ENCODE measurements at regions not wholly inside any gene's neighbourhood (a gene's known extent, or its start where the extent isn't known, plus 50 kb on each side); places are given as distances from the start of the nearest gene placed in this dataset.
"Not testable (repeated sequence)": the region's sequence is repeated elsewhere in the genome, so short reads cannot be mapped to it uniquely, and the experiment has no call there.

DNA sequence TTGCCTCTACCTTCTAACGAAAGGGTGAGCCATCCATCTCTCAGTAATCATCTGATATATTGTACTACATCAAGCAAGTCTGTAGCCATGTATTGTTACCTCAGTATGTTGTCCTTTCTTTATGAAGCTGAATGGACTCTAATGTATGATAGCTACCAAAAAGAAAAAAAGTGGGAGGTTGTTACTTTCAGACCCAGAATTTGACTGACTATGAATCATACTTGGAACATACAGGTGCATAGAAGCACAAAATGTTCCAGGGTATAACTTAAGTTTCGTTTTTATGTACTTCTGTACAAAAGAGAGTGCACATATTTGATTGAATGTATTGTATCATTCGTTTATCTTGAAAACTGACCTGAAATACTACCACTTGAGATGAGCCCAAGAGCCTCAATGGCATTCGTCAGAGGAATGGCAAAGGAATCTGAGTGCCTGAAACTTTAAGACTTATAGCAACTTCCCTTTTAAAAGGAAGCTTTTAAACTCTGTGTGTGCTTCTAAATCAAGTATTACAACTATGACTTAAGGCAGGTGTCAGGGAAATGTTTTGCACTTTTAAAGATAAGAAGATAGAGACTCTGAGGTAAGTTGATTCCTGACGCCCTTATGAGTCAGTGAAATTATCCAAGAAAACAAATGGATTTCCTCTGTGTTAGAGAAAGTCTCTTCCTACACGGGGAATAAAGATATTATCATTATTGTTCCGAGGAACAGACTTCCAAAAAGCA, 951.5 kb downstream of the GALC start:
- DNase-seq, result no peak

- DNase-seq, result no peak
These were observed 958.3 kb downstream of the GALC start for GRCh38 chr14:87034680-87035079.

DNA sequence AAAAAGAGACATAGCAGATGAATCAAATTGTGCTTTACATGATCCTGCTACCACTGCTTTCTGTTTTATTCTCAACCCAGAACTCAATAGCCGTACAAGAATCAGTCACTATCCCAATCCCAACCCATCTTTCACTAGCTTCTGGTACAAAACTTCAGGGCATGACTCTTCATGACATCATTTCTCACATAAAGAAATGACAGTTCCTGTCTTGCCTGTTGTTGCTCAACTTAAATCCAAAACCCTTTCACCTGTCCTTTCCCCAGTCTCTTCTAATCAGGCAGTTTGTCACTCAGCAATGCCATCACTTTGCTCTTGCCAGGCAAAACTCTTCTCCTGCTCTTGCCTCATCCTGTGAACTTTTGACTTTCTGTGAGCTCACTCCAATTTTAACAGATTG, 962.8 kb downstream of the GALC start:
- no peak for DNase-seq

- not testable (repeated sequence) for DNase-seq
These were observed 972.9 kb downstream of the GALC start for GRCh38 chr14:87020106-87020505.

DNA sequence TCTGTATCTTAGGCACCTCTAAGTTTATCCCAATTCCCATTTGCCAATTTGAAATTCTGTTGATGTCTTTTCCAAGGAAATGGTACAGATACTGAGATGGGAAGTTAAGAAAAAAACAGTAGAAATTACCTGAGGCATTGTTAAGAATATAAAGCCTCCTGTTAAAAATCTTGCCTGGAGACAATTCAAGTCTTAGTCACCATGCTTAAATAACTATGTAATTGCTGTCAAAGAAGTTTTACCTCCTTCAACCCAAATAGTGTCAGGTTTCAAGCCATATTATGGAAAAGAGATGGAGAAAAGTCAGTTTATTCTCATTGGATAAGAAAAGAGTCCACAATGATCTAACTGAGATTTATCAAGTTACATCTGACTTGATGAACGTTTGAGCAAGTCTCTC, 974.7 kb downstream of the GALC start:
- no peak for DNase-seq

DNA sequence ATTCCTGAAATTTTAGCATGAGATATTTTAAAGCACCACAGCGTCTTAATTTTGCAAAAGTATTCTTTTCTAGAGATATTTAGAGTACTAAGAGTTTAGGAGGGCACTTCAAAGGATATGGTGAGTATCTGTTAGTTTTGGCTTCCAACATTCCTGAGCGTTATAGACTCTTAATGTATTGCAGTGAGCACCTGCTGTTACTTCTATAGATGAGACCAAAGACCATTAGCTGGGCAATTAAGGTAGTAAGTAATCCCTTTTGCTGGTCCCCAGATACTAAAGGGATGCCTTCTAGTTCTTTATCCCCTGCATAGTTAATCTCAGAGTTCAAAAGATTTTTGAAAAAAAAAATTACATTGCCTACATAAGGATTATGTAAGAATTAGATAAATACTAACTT, 975.6 kb downstream of the GALC start:
- DNase-seq, result no peak

GRCh38 chr14:87014856-87015255, 978.1 kb downstream of the GALC start:
- no peak for DNase-seq

DNA sequence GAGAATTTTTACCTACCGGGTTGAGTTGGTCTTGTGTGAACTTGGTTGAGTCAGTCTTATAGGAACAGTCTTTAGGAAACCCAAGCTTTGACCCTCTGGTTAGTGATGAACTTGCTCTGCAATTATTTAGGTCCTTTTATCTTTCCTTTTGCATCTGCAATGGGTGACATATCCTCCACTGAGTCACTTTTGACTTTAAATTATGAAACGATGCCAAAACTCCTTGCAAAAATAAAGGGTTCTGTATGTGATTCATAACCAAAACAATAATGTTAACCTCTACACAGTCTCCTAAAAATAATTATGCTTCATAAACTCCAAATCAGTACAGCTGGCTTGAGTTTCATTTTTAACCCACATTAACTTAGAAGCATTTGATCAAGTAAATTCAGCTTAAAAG, 979.4 kb downstream of the GALC start:
- no peak for DNase-seq

- no peak for DNase-seq
These were observed 984.0 kb downstream of the GALC start for GRCh38 chr14:87008965-87009364.

DNA sequence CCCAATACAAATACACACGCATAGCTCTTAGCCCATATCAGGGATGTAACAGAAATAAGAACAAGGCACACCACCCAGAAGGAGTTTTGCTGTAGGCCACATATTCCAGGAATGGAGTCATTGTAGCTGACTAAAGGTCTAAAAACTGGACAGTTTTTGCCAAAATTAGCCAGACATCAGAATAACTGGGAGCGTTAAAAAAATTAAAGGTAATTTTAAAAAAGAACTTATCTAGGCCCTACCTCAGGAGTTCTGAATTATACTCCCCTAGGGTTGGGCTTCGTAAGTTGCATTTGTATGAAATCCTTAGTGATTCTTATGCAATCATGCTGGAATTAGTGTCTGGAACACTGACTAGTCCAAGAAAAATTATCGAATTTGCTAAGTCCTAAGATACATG, 987.7 kb downstream of the GALC start:
- no peak for DNase-seq

DNA sequence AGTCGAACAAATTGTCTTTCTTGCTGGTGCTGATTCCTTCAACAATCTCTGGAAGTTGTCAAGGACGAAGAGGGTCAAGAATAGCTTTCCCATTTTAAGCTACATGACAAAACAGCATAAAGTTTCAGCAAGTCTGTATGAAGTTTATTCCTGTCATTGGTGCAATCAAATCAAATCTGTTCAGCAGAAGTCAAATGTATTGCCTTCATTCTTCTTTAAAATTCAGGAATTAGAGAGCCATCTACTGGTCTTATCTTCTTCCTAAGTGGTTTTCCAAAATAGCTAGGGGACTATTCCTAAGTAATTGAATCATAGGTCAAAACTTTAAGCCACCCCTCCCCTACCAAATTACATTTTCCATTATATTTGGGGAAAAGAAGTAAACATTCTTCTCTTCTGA, 990.2 kb downstream of the GALC start:
- DNase-seq, result no peak

DNA sequence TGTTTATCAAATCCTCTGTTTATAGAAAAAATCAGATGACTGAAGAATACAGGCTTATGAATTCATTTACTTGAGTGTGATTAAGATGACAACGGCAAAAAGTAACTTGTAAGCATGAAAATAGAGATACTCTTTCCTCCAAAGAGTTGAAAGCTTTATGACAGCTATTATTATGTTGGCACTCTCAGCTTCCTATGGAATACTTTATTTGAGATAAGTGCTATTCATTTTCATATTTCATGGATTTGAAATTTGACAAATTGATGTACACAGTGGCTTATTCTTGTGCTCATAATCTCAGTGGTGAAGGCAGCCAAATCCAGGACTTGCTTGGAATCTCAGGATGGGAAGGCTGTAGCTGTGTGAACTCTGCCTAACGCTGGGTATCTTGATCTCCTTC, 991.6 kb downstream of the GALC start:
- no peak for DNase-seq

DNA sequence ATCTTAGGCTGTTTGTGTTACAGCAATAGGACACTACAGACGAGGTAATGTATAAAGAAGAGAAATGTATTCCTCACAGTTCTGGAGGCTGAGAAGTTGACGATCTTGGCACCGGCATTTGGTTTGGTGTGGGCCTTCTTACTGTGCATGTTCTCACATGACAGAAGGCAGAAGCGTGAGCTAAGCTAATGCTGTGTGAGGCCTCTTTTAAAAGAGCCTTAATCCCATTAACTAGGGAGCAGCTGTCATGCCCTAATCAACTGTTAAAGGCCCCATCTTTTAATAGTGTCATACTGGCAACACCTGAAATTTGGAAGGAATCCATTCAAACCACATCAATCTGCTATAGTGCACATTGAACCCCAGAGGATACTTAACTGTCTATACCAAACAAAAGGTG, 992.9 kb downstream of the GALC start:
- no peak for DNase-seq

DNA sequence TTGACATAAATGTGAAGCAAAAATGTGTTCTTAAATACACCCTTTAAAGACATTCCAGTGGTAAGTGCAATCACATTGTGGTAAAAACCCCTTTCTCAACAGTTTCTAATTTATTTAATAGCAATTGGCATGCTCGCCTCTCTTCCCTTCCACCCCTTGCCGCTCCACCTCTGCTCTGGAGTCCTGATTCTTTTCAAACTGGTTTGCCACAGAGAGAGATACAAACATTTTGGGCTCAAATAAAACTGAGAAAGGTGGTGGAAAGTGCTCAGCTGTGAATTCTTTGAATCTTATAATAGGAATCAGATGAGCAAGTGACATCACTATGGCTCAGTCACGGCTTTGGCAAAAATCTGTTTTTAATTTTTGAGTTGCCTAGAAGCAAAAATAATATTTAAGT, 993.9 kb downstream of the GALC start:
- DNase-seq, result no peak

DNA sequence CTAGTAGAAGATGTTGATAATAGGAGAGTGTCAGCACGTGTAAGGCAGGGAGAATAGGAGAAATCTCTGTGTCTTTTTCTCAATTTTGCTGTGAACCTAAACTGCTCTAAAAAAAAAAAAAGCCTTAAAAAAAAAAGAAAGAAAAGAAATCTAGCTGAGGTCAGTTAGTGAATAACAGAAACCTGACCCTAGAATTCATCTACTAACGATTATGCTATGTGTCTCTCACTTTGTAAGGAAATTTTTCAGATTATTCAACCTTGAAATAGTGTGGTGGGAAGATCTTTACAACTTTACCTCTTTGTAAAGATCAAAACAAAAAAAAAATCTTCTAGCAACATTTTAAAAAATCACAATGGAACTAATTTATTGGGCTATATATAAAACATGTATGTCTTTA, 995.7 kb downstream of the GALC start:
- no peak for DNase-seq

DNA sequence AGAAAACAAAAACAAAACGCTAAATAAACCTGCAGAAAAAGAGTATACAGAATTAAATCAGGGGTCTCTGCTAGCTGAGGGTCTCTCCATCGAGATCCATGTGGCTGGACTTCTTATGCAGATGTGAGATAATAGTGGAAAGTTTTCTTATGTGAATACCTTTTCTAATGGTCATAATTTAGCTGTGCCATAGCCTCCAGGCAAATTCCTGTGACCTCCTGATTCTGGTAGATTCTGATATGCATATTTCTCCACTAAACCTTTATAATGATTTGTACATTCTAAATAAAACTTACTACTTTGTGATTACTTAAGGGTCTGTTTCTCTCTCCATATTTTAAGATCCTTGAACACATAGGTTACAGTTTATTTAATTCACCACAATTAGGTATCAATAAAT, 1002.6 kb downstream of the GALC start:
- DNase-seq, result no peak

DNA sequence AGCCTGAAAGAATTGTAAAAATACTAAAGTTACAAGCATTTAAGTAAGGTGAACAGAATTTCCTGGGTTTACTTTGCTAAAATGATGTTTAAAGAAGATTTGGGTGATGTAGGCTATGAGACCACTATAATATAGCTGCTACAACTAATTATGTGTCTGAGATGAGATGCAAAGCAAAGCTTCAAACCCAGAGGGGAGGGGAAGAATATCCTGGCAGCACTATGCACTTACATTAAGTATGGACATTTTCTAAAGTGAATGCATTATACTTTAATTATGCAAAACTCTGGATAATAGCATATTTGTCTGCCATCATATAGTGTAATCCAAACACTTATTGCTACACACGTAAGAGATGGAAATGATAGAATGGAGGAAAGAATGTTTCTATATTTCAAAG, 1003.7 kb downstream of the GALC start:
- peak in 1 of 2 experiments; percentile 36 for DNase-seq

GRCh38 chr14:86987966-86988365, 1005.0 kb downstream of the GALC start:
- no peak for DNase-seq

- DNase-seq, result no peak
These were observed 1019.8 kb downstream of the GALC start for GRCh38 chr14:86973177-86973576.

DNA sequence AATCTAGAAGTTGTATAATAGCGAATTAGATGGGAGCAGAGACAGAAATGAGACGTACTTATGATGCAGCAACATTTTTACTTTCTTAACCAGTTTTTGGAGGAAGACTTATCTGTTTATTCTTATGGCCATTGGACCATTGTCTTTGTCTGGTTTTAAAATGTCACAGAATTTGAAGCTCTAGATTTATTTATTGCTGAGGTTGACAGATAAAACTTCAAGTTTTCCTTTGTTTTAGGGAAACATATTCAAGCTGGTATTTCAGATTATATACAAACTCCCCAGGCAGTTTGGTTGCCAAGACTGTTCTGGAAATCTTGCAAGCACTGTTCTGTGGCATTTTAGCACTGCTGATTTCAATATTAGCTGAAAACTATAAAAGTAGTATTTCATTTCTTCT, 1021.7 kb downstream of the GALC start:
- DNase-seq, result no peak

DNA sequence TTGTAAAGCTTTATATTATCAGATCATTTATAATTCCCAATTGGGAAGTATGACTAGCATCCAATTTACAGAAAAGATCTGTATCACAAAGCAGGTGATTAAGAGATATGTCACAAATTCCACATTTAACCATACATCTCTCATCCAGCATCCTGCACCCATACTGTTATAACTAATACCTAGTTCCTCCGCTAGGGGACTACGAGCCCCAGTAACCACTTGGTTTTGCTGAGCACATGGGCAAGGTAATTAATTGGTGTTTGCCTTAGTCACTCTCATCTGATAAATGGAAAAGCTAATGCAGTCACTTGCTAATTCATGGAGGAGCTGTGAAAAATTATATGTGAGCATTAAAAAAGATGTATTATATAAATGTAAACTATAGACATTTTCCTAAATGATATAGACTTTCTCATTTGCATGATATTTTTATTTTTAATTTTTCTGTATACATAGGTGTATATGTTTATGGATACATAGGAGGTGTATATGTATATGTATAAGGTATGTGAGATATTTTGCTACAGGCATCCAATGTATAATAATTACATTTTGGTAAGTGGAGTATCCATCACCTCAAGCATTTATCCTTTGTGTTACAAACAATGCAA, 1031.8 kb downstream of the GALC start:
- DNase-seq, result no peak

- no peak for DNase-seq
These were observed 1037.1 kb downstream of the GALC start for GRCh38 chr14:86955771-86956354.

GRCh38 chr14:86954623-86955022, 1038.4 kb downstream of the GALC start:
- no peak for DNase-seq

GRCh38 chr14:86946446-86946845, 1046.5 kb downstream of the GALC start:
- DNase-seq, result no peak

DNA sequence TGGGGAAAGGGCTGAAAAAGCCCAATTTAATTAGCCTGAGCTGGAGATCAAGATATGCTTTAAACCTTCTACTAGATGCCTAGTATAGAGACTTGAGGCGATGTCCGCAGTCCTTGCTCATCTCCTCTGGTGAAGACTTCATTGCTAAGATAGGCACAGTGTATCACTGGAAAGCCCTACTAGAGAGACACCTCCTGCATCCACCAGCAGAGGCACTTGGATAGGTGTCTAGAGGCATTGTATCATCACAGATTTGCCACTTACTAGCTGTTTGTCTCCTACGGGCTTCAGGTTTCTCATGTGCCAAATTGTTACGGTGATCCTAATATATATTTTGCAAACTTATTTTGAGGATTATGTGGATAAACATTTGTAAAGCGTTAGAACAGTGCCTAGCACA, 1048.5 kb downstream of the GALC start:
- no peak for DNase-seq

All from NCI-H2081 (cell line).